ENCODE measurements at regions not wholly inside any gene's neighbourhood (a gene's known extent, or its start where the extent isn't known, plus 50 kb on each side); places are given as distances from the start of the nearest gene placed in this dataset.
"Not testable (repeated sequence)": the region's sequence is repeated elsewhere in the genome, so short reads cannot be mapped to it uniquely, and the experiment has no call there.

DNA sequence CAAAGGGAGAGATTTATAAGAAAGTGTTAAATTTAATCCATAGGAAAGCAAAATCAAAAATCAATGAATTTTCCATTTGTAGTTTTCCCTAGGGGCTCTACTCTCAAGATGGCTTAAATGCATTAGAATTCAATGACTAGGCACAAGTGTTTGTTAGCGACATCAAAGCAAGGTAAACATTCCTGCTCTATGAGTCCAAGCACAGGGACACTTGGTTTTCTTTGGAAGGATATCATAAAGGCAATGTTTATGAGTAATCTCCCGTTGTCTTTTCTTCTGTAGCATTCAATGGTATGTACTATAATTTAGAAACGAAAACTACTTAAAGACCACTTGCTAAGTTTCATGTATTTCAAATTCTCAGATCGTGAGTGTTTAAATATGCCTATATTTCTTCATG, 54.8 kb upstream of the ZNF717 start:
- DNase-seq, result not testable (repeated sequence)

GRCh38 chr3:75850301-75851008, 65.1 kb upstream of the ZNF717 start:
- DNase-seq, result not testable (repeated sequence)

DNA sequence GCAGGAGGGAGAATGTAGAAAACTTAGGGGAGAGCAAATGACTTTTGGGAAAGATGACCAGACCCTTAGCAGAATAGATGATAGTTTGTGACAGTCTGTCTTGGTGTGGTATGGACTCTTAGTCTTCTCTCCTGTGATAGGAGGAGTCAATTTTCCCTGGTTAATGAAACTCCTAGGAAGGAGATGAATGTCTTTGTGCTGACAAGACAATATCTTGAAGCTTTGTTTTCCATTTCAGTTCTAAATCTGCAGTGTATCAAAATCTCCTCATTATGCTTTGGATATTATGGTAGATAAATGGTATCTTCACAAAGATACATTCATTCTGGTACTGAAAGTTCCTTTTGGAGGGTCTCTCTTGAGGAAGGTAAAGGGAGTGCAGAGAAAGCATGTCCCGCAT, 77.8 kb upstream of the ZNF717 start:
- no peak for DNase-seq

DNA sequence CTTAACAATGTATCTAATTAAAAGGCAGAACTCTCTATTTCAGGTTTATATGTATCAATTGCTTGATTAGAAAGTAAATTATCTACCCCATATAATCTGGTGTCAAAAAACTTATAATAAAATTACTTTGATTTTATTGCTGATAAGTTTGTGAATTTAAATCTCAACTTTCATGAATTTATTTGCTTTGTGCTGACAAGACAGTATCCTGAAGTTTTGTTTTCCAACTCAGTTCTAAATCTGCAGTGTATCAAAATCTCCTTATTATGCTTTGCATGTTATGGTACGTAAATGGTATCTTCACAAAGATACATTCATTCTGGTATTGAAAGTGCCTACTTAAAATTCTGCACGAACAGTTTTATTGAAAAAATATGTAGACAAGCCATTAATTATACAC, 78.5 kb upstream of the ZNF717 start:
- no peak for DNase-seq

DNA sequence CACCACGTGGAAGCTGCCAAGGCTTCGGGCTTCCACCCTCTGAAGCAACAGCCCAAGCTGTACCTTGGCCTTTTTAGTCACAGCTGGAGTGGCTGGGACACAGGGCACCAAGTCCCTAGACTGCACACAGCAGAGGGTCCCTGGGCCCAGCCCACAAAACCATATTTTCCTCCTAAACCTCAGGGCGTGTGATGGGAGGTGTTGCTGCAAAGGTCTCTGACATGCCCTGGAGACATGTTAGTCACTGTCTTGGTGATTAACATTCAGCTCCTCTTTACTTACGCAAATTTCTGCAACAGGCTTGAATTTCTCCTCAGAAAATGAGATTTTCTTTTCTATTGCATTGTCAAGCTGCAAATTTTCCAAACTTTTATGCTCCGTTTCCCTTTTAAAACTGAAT, 98.4 kb upstream of the ZNF717 start:
- DNase-seq, result not testable (repeated sequence)

GRCh38 chr3:75886971-75887526, 101.7 kb upstream of the ZNF717 start:
- DNase-seq, result no peak

DNA sequence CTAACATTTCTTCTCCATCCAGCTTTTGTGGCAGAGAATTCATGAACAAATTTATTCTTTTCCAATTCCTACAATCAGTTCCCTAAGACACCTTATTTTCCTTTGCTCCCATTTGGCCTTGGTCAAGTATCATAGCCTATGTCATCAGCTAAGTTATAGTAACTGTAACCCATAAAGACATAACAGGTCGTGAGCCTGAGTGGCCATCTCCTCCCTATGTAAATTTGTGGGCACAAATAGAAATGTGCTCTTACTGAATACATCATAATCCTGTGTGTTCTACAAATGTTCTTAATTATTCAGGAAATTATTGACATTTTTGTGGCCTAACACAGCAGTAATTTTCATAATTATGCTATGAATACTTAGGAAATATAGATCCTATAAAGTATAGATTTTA, 108.9 kb upstream of the ZNF717 start:
- no peak for DNase-seq

DNA sequence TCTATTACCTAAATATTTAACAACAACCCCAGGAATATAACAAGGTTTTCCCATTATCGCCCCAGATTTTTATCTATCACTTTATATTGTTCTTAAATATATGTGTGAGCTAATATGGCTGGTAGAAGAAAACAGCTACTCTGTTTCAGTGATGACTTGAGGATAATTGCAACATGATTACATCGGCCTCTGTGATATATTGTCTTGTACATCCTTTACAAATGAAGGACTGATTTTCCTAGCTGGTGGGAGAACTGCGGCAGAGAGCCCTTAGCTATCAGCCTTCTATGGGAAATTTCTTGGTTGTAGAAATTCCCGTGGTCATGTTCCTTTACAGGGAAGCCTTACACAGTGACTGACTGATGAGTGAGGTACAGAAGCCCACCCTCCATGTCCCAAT, 110.9 kb upstream of the ZNF717 start:
- no peak for DNase-seq

GRCh38 chr3:75901446-75901845, 116.1 kb upstream of the ZNF717 start:
- not testable (repeated sequence) for DNase-seq

DNA sequence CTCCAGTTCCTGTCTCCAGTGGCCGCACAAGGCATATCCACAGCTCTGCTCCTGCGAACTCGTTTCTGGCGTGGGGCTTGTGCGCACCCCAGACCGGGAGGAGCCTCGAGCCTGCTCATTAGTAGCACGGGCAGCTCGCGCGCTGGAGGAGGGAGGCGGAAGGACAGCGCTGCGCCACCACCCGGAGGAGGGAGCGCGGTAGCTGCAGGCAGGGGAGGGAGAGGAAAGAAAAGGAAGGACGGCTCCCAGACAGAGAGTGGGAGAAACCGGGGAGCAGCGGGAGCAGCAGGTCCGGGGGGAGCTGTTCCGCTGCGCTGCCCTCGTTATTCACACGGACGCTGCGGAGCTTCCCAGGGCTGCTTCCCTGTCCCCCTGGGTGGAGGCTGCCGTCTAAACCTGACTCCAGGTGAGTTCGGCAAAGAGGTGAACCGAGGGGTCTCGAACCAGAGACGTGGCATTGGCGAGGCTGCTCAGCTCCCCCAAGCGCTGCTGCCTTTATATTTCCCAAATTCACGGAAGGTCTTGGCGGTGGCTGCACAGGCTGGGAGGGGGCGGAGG, 121.3 kb upstream of the ZNF717 start:
- peak; percentile 41 for DNase-seq

DNA sequence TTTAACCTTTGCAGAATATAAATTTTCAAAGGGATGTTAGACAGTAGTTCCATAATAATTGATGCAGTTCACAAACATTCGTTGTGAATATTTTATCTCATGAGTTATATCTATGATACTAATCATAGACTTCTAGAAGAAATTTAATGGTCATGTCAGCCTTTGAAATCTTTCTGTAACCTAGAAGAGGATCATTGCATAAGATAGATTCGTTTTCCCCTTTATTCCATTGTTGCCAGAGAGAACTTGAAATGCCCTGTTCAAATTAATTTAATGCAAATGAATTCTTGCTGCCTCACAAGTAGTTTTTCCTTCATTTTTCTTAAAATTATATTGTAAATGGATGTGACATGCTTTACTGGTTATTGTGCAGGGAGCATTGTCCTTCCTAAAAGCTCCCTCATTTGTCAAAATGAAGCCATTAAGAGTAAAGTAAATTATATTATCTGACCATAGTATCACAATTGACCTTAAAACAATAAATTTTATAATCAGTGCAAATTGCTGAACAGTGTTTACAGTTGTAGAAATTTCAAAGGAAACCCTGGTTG, 128.5 kb upstream of the ZNF717 start:
- no peak for DNase-seq

DNA sequence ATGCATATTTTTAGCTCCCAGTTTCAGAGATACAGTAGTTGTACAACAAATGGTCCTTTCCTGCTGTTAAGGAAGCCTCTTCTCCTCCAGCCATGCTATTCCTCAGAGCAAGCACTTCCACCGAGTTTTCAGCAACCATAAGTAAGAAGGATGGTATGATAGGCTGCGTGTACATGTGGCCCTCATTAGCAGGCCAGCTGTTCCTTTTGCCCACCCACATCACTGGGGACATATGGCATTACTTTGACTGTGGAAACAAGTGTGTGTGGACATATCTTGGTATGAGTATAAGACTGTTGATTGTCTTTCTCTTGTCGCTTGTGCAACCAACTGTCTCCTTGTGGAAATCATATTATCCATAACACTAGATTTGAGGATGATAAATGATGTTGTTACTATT, 129.4 kb upstream of the ZNF717 start:
- not testable (repeated sequence) for DNase-seq

DNA sequence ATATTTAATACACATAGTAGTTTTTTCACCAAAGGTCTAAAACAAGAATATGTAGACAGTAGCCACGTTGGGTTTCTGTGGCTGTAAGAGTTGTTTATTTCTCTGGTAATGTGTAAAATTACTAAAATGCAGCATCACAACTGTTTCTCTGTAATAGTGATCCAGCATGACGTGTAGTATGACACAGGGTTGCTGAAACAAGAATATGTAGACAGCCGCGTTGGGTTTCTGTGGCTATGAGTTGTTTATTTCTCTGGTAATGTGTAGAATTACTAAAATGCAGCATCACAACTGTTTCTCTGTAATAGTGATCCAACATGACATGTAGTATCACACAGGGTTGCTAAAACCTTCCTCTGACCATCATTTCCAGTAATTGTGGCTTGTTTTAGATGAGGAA, 153.6 kb upstream of the ZNF717 start:
- DNase-seq, result no peak

- no peak for DNase-seq
Measured at GRCh38 chr3:75951941-75952340, 166.6 kb upstream of the ZNF717 start.

- not testable (repeated sequence) for DNase-seq
Measured at GRCh38 chr3:75960031-75960430, 174.7 kb upstream of the ZNF717 start.

- DNase-seq, result not testable (repeated sequence)
Measured at GRCh38 chr3:75962054-75962453, 176.7 kb upstream of the ZNF717 start.

GRCh38 chr3:75967071-75967470, 181.7 kb upstream of the ZNF717 start:
- DNase-seq, result no peak

GRCh38 chr3:75978686-75979085, 193.3 kb upstream of the ZNF717 start:
- no peak for DNase-seq

GRCh38 chr3:75981401-75981800, 196.1 kb upstream of the ZNF717 start:
- DNase-seq, result no peak

DNA sequence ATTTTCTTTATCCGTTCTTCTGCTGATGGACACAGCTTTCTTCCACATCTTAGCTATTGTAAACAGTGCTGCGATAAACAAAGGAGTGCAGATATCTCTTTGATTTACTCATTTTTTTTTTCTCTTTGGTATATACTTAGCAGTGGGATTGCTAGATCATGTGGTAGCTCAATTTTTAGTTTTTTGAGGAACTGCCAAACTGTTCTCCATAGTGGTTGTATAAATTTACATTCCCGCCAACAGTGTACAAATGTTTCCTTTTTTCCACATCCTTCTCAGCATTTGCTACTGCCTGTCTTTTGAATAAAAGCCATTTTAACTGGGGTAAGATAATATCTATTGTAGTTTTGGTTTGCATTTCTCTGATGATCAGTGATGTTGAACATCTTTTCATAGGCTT, 196.8 kb upstream of the ZNF717 start:
- DNase-seq, result no peak

DNA sequence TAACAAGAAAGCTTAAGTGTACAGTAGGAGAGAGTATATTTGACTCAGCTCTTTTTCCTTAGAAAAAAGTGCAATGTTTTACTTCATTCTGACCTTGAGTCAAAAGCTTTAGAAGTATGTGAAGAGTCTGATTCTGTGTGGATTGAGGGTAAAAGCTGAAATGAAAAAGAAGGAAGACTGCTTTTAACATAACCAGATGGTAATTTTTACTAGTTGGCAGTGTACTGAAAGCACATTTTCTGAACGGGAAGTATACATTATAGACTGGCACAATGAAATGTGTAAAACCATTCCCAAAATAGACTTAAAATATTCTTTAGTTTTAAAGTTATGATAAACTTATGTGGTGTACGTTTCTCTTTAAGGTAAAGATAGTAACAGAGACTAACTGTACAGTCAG, 197.8 kb upstream of the ZNF717 start:
- DNase-seq, result no peak

DNA sequence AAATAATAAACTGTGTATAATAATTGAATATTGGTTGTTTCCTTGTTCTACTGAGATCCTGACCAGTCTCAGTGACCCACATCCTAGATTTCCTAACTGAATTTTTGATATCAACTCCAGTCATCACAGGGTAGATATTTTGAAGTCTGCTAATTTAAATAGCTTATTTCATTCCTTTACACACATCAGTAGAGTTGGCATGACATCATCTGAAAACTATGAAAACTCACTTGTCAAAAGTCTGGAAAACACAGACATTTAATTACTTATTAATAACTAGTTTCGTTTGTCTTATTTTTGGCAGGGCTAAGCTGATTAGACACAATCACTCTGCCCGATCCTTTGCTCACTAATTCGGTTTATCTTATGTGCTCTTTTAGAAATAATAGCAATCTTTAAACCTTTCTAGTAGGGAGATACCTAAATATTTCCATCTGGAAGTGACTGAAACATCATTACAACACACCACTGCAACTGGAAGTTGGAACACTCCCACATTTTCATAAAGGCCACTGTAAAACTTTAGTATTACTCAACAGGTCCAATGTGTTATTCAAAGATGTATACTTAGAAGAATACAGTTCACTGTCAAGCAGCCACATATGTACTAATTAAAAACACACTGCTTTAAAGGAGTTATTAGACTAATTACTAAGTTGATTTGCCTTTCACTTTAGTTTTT, 198.4 kb upstream of the ZNF717 start:
- no peak for DNase-seq

- no peak for DNase-seq
Measured at GRCh38 chr3:75985432-75985831, 200.1 kb upstream of the ZNF717 start.

GRCh38 chr3:76010252-76010651, 224.9 kb upstream of the ZNF717 start:
- DNase-seq, result no peak
